ENCODE measurements at regions not wholly inside any gene's neighbourhood (a gene's known extent, or its start where the extent isn't known, plus 50 kb on each side); places are given as distances from the start of the nearest gene placed in this dataset.
A peak's percentile ranks its signal among the peaks of the same experiment; 100 is the strongest.

- H3K79me2 ChIP-seq (ENCODE audit: insufficient read depth), result no peaks in the 10 kb centered on the region
- no peaks in the 10 kb centered on the region for H3K27me3 ChIP-seq (replicated peaks; ENCODE audit: insufficient read depth)
- H3K9ac ChIP-seq, result no peak overlapping the region
- H4K20me1 ChIP-seq (ENCODE audit: insufficient read depth), result no peaks in the 10 kb centered on the region
- 92 to 94% methylated on average over 6 of the region's 6 CpGs for WGBS, 2 experiments (ENCODE audit: low coverage in 1 of 2, low lambda C conversion rate in 2 of 2, missing lambda C conversion rate in 2 of 2)
- in situ Hi-C loops (cut with MboI), result no loop called here
- no peak overlapping the region for H3K27ac ChIP-seq
- DNase-seq, result no peak
- H3K9me2 ChIP-seq (ENCODE audit: insufficient read depth), result no peaks in the 10 kb centered on the region
- H3K4me2 ChIP-seq (ENCODE audit: unreplicated experiment), result no peak overlapping the region
- TF ChIP-seq EZH2 (IDR thresholded peaks at IDR 0.05; ENCODE audit: insufficient read depth, poor library complexity, severe bottlenecking), result no peak
- TF ChIP-seq EZH2phosphoT487 (IDR thresholded peaks at IDR 0.05; ENCODE audit: insufficient read depth, low read depth), result no peak
- H3F3A ChIP-seq (ENCODE audit: insufficient read depth), result peaks cover 12% of the 10 kb centered on the region; the same call in 1 of the 2 replicates
- H3K4me1 ChIP-seq (ENCODE audit: insufficient read depth), result peaks cover 14% of the 10 kb centered on the region
- H2AFZ ChIP-seq, result no peak overlapping the region
- H3K36me3 ChIP-seq (ENCODE audit: low read depth), result no peaks in the 10 kb centered on the region
- H3K9me3 ChIP-seq (ENCODE audit: low read depth), result no peaks in the 10 kb centered on the region
- no peak overlapping the region for H3K4me3 ChIP-seq
These were observed 386.7 kb upstream of the MEF2C start for GRCh38 chr5:89269721-89270120.

GRCh38 chr5:89268460-89268859, 385.5 kb upstream of the MEF2C start:
- no peak overlapping the region for H3K4me2 ChIP-seq (ENCODE audit: unreplicated experiment)
- in situ Hi-C loops (cut with MboI), result no loop called here
- H3K9me3 ChIP-seq (ENCODE audit: low read depth), result no peaks in the 10 kb centered on the region
- TF ChIP-seq EZH2phosphoT487 (IDR thresholded peaks at IDR 0.05; ENCODE audit: insufficient read depth, low read depth), result no peak
- peaks cover 12% of the 10 kb centered on the region; the same call in 1 of the 2 replicates for H3F3A ChIP-seq (ENCODE audit: insufficient read depth)
- whole genome bisulfite sequencing, 2 experiments (ENCODE audit: low coverage in 1 of 2, low lambda C conversion rate in 2 of 2, missing lambda C conversion rate in 2 of 2), result 61 to 63% methylated on average over 4 of the region's 4 CpGs
- H3K27ac ChIP-seq, result no peak overlapping the region
- no peak overlapping the region for H3K9ac ChIP-seq
- H3K79me2 ChIP-seq (ENCODE audit: insufficient read depth), result no peaks in the 10 kb centered on the region
- no peaks in the 10 kb centered on the region for H3K27me3 ChIP-seq (replicated peaks; ENCODE audit: insufficient read depth)
- H3K4me3 ChIP-seq, result no peak overlapping the region
- no peaks in the 10 kb centered on the region for H3K36me3 ChIP-seq (ENCODE audit: low read depth)
- no peaks in the 10 kb centered on the region for H4K20me1 ChIP-seq (ENCODE audit: insufficient read depth)
- no peaks in the 10 kb centered on the region for H3K9me2 ChIP-seq (ENCODE audit: insufficient read depth)
- no peak overlapping the region for H2AFZ ChIP-seq
- peaks cover 15% of the 10 kb centered on the region for H3K4me1 ChIP-seq (ENCODE audit: insufficient read depth)
- DNase-seq, result no peak

GRCh38 chr5:89267788-89268187, 384.8 kb upstream of the MEF2C start:
- TF ChIP-seq EZH2 (IDR thresholded peaks at IDR 0.05; ENCODE audit: insufficient read depth, poor library complexity, severe bottlenecking) (no peak), EZH2phosphoT487 (IDR thresholded peaks at IDR 0.05; ENCODE audit: insufficient read depth, low read depth) (no peak)
- Histone ChIP-seq H4K20me1 (ENCODE audit: insufficient read depth) (no peaks in the 10 kb centered on the region), H3K4me3 (no peak overlapping the region), H3K4me2 (ENCODE audit: unreplicated experiment) (no peak overlapping the region), H2AFZ (no peak overlapping the region), H3K27me3 (replicated peaks; ENCODE audit: insufficient read depth) (no peaks in the 10 kb centered on the region), H3K9me3 (ENCODE audit: low read depth) (no peaks in the 10 kb centered on the region), H3K9ac (no peak overlapping the region), H3K27ac (no peak overlapping the region), H3F3A (ENCODE audit: insufficient read depth) (peaks cover 12% of the 10 kb centered on the region; the same call in 1 of the 2 replicates), H3K4me1 (ENCODE audit: insufficient read depth) (peaks cover 15% of the 10 kb centered on the region), H3K36me3 (ENCODE audit: low read depth) (no peaks in the 10 kb centered on the region), H3K79me2 (ENCODE audit: insufficient read depth) (no peaks in the 10 kb centered on the region), H3K9me2 (ENCODE audit: insufficient read depth) (no peaks in the 10 kb centered on the region)
- no peak for DNase-seq
- WGBS, 2 experiments (ENCODE audit: low coverage in 1 of 2, low lambda C conversion rate in 2 of 2, missing lambda C conversion rate in 2 of 2), result 97 to 98% methylated on average over 2 of the region's 2 CpGs
- in situ Hi-C loops (cut with MboI), result no loop called here

GRCh38 chr5:89265511-89266179, 382.7 kb upstream of the MEF2C start:
- in situ Hi-C loops (cut with MboI), result no loop called here
- Histone ChIP-seq H3K4me3 (no peak overlapping the region), H3K9me3 (ENCODE audit: low read depth) (no peaks in the 10 kb centered on the region), H3K27ac (peak overlapping the region; percentile 32), H3K4me2 (ENCODE audit: unreplicated experiment) (peak overlapping the region; percentile 35), H3K27me3 (replicated peaks; ENCODE audit: insufficient read depth) (no peaks in the 10 kb centered on the region), H3K9me2 (ENCODE audit: insufficient read depth) (no peaks in the 10 kb centered on the region), H3K79me2 (ENCODE audit: insufficient read depth) (no peaks in the 10 kb centered on the region), H3K4me1 (ENCODE audit: insufficient read depth) (peaks cover 15% of the 10 kb centered on the region), H2AFZ (no peak overlapping the region), H3K9ac (no peak overlapping the region), H4K20me1 (ENCODE audit: insufficient read depth) (no peaks in the 10 kb centered on the region), H3F3A (ENCODE audit: insufficient read depth) (peaks cover 12% of the 10 kb centered on the region; the same call in 1 of the 2 replicates), H3K36me3 (ENCODE audit: low read depth) (no peaks in the 10 kb centered on the region)
- WGBS, 2 experiments (ENCODE audit: low coverage in 1 of 2, low lambda C conversion rate in 2 of 2, missing lambda C conversion rate in 2 of 2), result 49 to 52% methylated on average over 5 of the region's 5 CpGs
- no peak for TF ChIP-seq EZH2phosphoT487 (IDR thresholded peaks at IDR 0.05; ENCODE audit: insufficient read depth, low read depth)
- TF ChIP-seq EZH2 (IDR thresholded peaks at IDR 0.05; ENCODE audit: insufficient read depth, poor library complexity, severe bottlenecking), result no peak
- DNase-seq, result peak; percentile 87
